ENCODE measurements at regions not wholly inside any gene's neighbourhood (a gene's known extent, or its start where the extent isn't known, plus 50 kb on each side); places are given as distances from the start of the nearest gene placed in this dataset.

GRCh38 chr3:115380883-115381572 lies 233.9 kb upstream of the ZBTB20 start:
- H3K9me3 Mint-ChIP-seq = no peaks in the 10 kb centered on the region
- peaks cover 2% of the 10 kb centered on the region for H3K27me3 Mint-ChIP-seq
- no peaks in the 10 kb centered on the region for H3K4me1 Mint-ChIP-seq (ENCODE audit: low read depth)
- no peak overlapping the region for H3K4me3 Mint-ChIP-seq
- ChIA-PET CTCF (no interaction called here), POLR2A (no interaction called here)
- no peak overlapping the region for H3K27ac Mint-ChIP-seq
- intact Hi-C loops (cut with micrococcal nuclease) = no loop called here
- ATAC-seq (no peak), DNase-seq (no peak)
- H3K36me3 Mint-ChIP-seq (ENCODE audit: low read depth) = no peaks in the 10 kb centered on the region
- TF ChIP-seq CTCF (IDR thresholded peaks at IDR 0.05) = no peak

GRCh38 chr3:115381573-115381912 lies 234.5 kb upstream of the ZBTB20 start:
- no peak for TF ChIP-seq CTCF (IDR thresholded peaks at IDR 0.05)
- ChIA-PET POLR2A (no interaction called here), CTCF (interaction anchor here (1.0 kb wide), 1 partner anchor 12 kb away, joined by 3 read pairs; no protein-coding TSS in a partner anchor)
- peaks cover 2% of the 10 kb centered on the region for H3K27me3 Mint-ChIP-seq
- H3K36me3 Mint-ChIP-seq (ENCODE audit: low read depth) = no peaks in the 10 kb centered on the region
- H3K9me3 Mint-ChIP-seq = no peaks in the 10 kb centered on the region
- H3K4me1 Mint-ChIP-seq (ENCODE audit: low read depth) = no peaks in the 10 kb centered on the region
- H3K27ac Mint-ChIP-seq = no peak overlapping the region
- ATAC-seq = no peak
- intact Hi-C loops (cut with micrococcal nuclease) = no loop called here
- no peak overlapping the region for H3K4me3 Mint-ChIP-seq
- no peak for DNase-seq

GRCh38 chr3:115381931-115382330 lies 234.8 kb upstream of the ZBTB20 start:
- no peak for TF ChIP-seq CTCF (IDR thresholded peaks at IDR 0.05)
- Mint-ChIP-seq H3K9me3 (no peaks in the 10 kb centered on the region), H3K4me3 (no peak overlapping the region), H3K27ac (no peak overlapping the region), H3K27me3 (peaks cover 2% of the 10 kb centered on the region), H3K36me3 (ENCODE audit: low read depth) (no peaks in the 10 kb centered on the region), H3K4me1 (ENCODE audit: low read depth) (no peaks in the 10 kb centered on the region)
- CTCF ChIA-PET = interaction anchor here (1.0 kb wide), 1 partner anchor 12 kb away, joined by 3 read pairs; no protein-coding TSS in a partner anchor
- POLR2A ChIA-PET = no interaction called here
- DNase-seq = no peak
- intact Hi-C loops (cut with micrococcal nuclease) = no loop called here
- ATAC-seq = no peak

GRCh38 chr3:115384381-115384780 lies 237.3 kb upstream of the ZBTB20 start:
- POLR2A ChIA-PET = no interaction called here
- Mint-ChIP-seq H3K4me1 (ENCODE audit: low read depth) (no peaks in the 10 kb centered on the region), H3K27ac (no peak overlapping the region), H3K27me3 (no peaks in the 10 kb centered on the region), H3K4me3 (no peak overlapping the region), H3K9me3 (no peaks in the 10 kb centered on the region), H3K36me3 (ENCODE audit: low read depth) (no peaks in the 10 kb centered on the region)
- intact Hi-C loops (cut with micrococcal nuclease) = no loop called here
- TF ChIP-seq CTCF (IDR thresholded peaks at IDR 0.05) = no peak
- ATAC-seq (no peak), DNase-seq (no peak)
- CTCF ChIA-PET = no interaction called here

- no peaks in the 10 kb centered on the region for H3K36me3 Mint-ChIP-seq (ENCODE audit: low read depth)
- no peak overlapping the region for H3K4me3 Mint-ChIP-seq
- ChIA-PET CTCF (no interaction called here), POLR2A (no interaction called here)
- no peak for TF ChIP-seq CTCF (IDR thresholded peaks at IDR 0.05)
- ATAC-seq (no peak), DNase-seq (no peak)
- intact Hi-C loops (cut with micrococcal nuclease) = no loop called here
- no peaks in the 10 kb centered on the region for H3K4me1 Mint-ChIP-seq (ENCODE audit: low read depth)
- H3K9me3 Mint-ChIP-seq = no peaks in the 10 kb centered on the region
- no peak overlapping the region for H3K27ac Mint-ChIP-seq
- H3K27me3 Mint-ChIP-seq = no peaks in the 10 kb centered on the region
These were observed 237.3 kb upstream of the GAP43 start for GRCh38 chr3:115385774-115386730.
